Endothelial cell (in vitro differentiated cells): ENCODE measurements at regions not wholly inside any gene's neighbourhood (a gene's known extent, or its start where the extent isn't known, plus 50 kb on each side); places are given as distances from the start of the nearest gene placed in this dataset.

Source experiments
- DNase-seq: peaks from one replicate; pipeline ENCODE4 v3.0.0; 2021; ENCODE audit warnings: low spot score
- H3K27ac Mint-ChIP-seq: one replicate; pipeline ENCODE4 v1.8.0; 2021; ENCODE audit warnings: mixed read lengths, inconsistent platforms; ENCODE audit not compliant: unreplicated experiment
- H3K27me3 Mint-ChIP-seq: one replicate; pipeline ENCODE4 v1.8.0; 2021; ENCODE audit warnings: mild to moderate bottlenecking, moderate library complexity, mixed read lengths, inconsistent platforms; ENCODE audit not compliant: unreplicated experiment
- H3K36me3 Mint-ChIP-seq: one replicate; pipeline ENCODE4 v1.8.0; 2021; ENCODE audit warnings: mild to moderate bottlenecking, low read depth, mixed read lengths, inconsistent platforms; ENCODE audit not compliant: unreplicated experiment
- H3K4me1 Mint-ChIP-seq: one replicate; pipeline ENCODE4 v1.8.0; 2021; ENCODE audit warnings: mild to moderate bottlenecking, mixed read lengths, inconsistent platforms; ENCODE audit not compliant: unreplicated experiment
- H3K4me3 Mint-ChIP-seq: one replicate; pipeline ENCODE4 v1.8.0; 2021; ENCODE audit warnings: mild to moderate bottlenecking, mixed read lengths, inconsistent platforms; ENCODE audit not compliant: unreplicated experiment
- H3K9me3 Mint-ChIP-seq: one replicate; pipeline ENCODE4 v1.8.0; 2021; ENCODE audit warnings: mixed read lengths, inconsistent platforms; ENCODE audit not compliant: unreplicated experiment
- TF ChIP-seq, protein P1 (sequence below): fragments of 200-600 bp; sonication (generic); IDR thresholded peaks from one replicate; pipeline ENCODE4 v1.5.0; 2021; ENCODE audit warnings: antibody characterized with exemption; ENCODE audit not compliant: unreplicated experiment

DNA sequence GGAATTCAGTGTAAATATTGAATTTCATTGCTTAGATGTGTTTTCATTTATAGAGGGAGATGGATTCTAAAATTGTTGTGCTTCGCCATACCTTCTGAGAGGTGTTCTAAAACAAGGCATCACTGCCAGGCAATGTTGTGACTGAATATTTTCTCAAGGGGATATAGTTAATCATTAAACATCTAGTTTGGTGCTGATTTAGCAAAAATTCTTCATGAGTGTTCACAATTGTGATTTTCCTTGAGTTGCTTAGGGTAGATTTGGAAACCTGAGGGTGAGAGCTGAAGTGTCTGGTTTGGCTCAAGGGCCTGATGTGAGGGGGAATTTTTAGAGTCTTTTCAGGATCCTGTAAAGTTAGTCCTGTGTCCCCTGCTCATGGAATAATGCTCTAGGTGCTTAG, 104.5 kb downstream of the MAT2B start:
- Mint-ChIP-seq H3K27ac (no peak overlapping the region), H3K27me3 (no peaks in the 10 kb centered on the region), H3K4me1 (no peaks in the 10 kb centered on the region), H3K36me3 (no peaks in the 10 kb centered on the region), H3K9me3 (no peaks in the 10 kb centered on the region), H3K4me3 (no peak overlapping the region)
- DNase-seq: no peak
- TF ChIP-seq, protein P1, sequence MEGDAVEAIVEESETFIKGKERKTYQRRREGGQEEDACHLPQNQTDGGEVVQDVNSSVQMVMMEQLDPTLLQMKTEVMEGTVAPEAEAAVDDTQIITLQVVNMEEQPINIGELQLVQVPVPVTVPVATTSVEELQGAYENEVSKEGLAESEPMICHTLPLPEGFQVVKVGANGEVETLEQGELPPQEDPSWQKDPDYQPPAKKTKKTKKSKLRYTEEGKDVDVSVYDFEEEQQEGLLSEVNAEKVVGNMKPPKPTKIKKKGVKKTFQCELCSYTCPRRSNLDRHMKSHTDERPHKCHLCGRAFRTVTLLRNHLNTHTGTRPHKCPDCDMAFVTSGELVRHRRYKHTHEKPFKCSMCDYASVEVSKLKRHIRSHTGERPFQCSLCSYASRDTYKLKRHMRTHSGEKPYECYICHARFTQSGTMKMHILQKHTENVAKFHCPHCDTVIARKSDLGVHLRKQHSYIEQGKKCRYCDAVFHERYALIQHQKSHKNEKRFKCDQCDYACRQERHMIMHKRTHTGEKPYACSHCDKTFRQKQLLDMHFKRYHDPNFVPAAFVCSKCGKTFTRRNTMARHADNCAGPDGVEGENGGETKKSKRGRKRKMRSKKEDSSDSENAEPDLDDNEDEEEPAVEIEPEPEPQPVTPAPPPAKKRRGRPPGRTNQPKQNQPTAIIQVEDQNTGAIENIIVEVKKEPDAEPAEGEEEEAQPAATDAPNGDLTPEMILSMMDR: no peak

DNA sequence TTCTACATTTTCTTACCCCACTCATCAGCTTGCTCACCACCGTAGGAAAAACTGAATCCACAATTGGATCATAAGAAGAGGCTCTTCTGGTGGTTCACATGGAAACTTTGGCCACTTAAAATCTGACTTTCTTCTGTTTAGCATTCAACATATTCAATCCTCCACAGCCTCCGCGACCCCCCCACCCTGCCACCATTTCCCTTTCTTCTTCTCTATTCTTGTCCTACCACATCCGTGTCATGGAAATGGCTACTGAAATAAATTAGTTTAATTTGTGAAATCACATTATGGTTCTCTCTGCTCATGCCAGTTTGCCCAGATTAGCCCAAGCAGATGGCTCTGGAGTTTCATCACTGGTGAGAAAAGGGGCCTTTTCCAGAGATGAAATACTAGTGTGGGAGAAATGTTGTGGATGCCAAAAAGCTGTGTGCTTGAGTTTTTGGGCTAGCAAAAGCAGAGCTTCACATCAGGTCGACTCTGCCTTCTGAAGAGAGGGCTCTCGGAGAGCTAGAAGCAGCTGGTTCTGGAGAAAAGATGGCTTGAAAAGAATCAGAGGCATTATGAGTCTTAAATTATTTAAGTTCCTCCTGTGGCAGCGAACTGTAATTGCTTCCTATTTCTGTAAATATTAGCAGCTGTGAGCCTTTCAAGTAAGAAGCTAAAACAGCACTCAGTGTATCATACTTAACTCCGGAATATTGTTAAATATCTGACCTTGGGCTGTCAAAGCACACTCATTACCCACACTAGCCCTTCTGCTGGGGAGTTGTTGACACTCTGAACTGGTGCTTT, 107.1 kb downstream of the MAT2B start:
- TF ChIP-seq, protein P1: no peak
- Mint-ChIP-seq H3K4me1 (no peaks in the 10 kb centered on the region), H3K4me3 (no peak overlapping the region), H3K9me3 (no peaks in the 10 kb centered on the region), H3K27ac (no peak overlapping the region), H3K36me3 (no peaks in the 10 kb centered on the region), H3K27me3 (no peaks in the 10 kb centered on the region)
- no peak for DNase-seq

DNA sequence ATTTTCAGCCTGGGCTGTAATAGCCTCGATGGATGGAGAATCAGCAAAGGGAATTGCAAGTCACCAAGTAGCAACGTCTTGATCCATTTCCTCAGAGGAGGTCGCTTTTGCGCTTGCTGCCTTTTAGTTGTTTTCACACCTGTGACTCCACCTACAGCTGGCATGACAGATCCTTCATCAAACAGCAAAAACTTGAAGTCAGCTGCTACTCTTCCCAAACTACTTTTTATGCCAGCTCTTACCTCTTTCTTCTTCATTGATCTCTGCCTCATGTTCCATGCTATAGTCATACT, 107.7 kb downstream of the MAT2B start:
- no peaks in the 10 kb centered on the region for H3K36me3 Mint-ChIP-seq
- TF ChIP-seq, protein P1: no peak
- H3K27me3 Mint-ChIP-seq: no peaks in the 10 kb centered on the region
- no peak overlapping the region for H3K4me3 Mint-ChIP-seq
- H3K4me1 Mint-ChIP-seq: no peaks in the 10 kb centered on the region
- no peak for DNase-seq
- no peak overlapping the region for H3K27ac Mint-ChIP-seq
- no peaks in the 10 kb centered on the region for H3K9me3 Mint-ChIP-seq

DNA sequence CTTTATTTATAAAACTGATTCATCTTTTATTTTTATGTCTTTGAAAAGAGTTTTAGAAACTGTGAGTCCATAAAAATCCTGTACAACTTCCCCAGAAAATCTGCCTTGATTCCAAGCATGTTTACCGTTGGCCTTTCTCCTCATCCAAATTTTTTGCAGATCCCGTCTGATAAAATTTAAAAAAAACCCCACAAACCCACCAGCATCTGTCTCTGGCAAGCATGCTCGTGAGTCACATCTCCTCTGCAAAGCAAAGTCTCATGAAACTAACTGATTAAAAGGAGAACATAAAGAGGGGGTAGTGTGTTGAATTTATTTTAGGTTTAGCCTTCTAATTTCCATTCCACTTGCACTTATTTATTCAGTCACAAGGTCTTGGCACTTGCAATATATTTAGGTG, 109.4 kb downstream of the MAT2B start:
- H3K27ac Mint-ChIP-seq: no peak overlapping the region
- H3K4me3 Mint-ChIP-seq: no peak overlapping the region
- H3K27me3 Mint-ChIP-seq: peaks cover 1% of the 10 kb centered on the region
- no peaks in the 10 kb centered on the region for H3K36me3 Mint-ChIP-seq
- H3K4me1 Mint-ChIP-seq: no peaks in the 10 kb centered on the region
- no peaks in the 10 kb centered on the region for H3K9me3 Mint-ChIP-seq
- TF ChIP-seq, protein P1: no peak
- DNase-seq: no peak

DNA sequence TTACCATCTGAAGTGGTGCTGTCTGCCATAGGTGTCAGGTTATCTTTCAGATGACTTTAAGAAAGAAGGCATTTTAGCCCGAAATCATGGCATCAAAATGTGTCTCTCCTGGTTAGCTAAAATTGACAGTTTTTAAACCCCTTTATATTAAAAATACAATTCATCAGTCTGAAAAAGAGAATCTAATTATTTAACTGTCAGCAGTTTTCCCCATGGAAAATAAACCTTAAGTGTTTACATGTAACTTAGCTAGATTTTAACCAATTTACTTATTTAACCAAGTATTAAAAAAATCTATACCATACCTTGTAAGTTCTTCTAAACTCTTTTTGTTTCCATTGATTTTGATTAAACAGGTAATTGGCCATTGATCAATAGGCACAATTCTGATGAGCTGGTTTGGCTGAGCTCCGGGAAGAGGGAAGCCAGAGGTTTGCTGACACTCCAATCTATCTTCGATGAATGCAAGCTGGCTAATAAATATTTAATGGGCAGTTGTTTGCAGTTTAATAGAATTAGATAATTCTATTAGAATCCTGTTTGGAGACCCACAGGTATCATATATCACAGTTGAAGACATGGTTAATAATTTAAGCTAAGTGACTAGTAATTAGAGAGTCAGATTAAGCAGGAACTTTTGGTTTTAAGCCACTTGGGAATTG, 114.0 kb downstream of the MAT2B start:
- Mint-ChIP-seq H3K4me1 (no peaks in the 10 kb centered on the region), H3K36me3 (no peaks in the 10 kb centered on the region), H3K27ac (no peak overlapping the region), H3K4me3 (no peak overlapping the region), H3K27me3 (peaks cover 1% of the 10 kb centered on the region), H3K9me3 (no peaks in the 10 kb centered on the region)
- DNase-seq: no peak
- TF ChIP-seq, protein P1: no peak
